CD4-positive, alpha-beta T cell treated with Interleukin-4 for 4 hours (primary cell): ENCODE measurements at regions not wholly inside any gene's neighbourhood (a gene's known extent, or its start where the extent isn't known, plus 50 kb on each side); places are given as distances from the start of the nearest gene placed in this dataset.

Experiments used
- DNase-seq: peaks from one replicate; pipeline ENCODE4 v3.0.0-alpha.2; 2020

DNA sequence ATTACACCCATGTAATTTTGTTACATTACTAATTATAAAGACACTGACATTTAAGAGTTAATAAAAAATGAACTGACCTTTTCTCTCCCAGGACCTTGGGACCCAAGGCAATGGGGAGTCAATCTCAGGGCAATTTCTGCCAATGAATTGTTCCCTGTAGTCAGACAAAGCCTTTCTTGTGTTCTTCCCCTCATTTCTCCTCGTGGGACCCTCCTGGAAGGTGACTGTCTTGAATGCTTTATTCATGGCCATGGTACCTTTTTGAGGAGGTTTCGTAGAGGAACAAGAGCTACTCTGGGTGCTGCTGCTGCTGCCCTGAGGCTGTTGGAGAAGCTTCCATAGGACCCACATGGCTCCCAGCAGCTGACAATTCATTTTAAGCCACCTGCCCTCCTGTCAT is 190.3 kb downstream of the SNX18 start:
- DNase-seq = no peak

DNA sequence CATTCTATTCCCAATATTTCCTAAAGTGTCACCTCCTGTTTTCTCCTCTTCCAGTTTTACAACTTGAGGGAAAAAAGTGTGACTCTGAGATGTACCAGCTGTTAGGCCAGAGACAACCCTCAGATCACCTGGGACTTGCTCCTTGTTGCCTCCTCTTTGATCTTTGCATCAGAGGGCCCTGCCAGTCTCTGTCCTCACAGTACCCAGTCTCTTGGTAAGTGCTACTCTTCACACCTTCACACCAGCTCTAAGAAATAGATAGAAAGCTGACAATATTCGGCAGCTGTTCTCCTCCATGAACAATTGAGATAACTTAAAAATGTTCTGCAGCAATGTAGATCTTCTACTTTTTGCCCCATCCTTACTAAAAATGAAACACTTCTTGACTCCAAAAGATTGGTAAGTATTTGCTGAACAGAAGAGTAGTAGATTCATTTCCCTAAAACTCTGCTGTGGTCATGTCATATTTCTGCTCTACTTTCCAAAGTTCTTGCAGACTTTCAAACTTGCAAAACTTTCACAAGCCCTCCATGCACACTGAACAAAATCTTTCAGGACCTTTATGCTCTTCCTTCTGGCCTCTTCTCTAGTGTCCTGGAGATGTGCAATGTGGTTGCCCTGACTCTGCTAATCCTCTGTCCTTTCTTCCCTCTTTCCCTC is 188.6 kb downstream of the SNX18 start:
- no peak for DNase-seq

DNA sequence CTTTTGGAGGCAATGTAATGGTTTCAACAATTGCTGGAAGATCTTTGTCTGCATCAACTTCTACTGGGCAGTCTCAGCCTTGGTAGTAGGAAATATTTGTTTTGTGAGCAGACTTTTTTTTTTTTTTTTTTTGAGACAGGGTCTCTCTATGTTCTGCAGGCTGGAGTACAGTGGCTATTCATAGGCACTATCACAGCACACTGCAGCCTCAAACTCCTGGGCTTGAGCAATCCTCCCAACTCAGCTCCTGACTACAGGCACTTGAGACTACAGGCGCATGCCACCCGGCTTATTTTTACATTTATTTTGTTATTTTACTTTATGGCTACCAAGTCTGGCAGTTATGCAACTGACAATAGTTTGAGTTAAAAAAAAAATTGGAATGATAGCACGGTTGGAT is 187.3 kb downstream of the SNX18 start:
- DNase-seq = no peak

DNA sequence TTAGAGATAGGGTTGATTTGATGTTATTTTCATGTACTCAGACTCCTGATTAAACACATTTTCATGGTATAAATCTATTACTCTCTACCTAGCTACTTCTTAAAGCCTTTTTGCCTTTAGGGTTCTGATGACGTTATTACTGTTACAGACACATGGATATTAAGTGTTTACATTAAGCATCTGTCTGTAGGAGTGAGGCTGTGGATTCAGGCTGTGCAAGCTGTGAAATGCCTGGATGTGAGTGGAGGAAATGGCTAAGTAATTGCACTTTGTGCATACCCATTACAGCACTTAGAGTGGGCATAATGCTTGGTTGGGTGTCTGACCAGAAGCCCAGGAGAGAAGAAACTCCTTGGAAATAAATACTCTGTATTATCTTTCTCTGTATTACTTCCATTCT is 186.8 kb downstream of the SNX18 start:
- DNase-seq = no peak

DNA sequence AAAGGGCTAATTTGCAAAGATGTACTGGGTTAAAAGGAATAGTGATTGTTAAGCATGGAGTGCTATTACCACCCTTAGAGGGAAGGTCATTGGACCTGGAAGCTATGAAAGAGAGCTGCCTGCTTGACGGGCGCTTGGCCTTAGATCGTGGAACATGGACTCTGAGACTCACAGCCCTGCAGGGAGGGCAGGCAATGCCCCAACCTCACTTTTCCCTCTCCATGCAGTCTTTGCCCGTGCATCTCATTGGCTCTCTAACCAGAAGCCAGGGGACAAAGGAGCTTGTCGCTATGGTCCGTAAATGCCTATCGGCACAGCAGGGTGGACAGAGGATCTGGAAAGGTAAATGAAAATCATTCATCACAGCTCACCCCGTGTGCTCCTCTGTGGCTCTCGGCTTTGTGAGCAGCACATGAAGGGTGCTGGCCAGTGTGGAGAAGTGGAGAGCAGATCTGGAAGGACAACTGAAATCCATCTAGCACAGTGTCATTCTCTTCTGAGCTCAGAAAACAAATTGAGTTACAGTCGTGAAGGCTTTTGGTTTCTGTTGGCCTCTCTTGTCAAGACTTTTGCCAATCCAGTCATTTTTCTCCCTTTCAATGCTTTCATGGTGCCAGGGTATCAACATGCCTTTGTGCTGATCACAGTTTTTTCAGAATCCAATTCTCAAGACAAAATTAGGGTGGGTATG is 186.2 kb downstream of the SNX18 start:
- no peak for DNase-seq

DNA sequence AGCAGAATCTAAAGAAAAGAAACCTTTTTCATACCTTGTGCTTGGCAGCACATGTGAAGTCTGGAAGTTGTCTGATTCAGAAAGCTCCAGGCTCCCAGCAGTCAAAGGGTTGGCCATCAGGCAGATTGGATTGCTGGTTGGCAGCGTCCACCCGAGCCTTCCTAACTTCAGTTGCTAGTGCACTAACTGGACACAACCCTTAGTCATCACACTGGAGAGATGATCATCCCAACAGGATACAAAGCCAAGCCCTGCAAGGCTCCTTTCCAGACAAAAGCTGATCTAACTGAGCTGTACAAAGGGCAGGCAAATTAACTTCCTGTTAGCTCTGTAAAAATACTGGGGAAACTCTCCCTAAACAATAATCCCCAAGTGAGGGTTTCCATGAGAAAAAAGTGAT is 185.6 kb downstream of the SNX18 start:
- no peak for DNase-seq

DNA sequence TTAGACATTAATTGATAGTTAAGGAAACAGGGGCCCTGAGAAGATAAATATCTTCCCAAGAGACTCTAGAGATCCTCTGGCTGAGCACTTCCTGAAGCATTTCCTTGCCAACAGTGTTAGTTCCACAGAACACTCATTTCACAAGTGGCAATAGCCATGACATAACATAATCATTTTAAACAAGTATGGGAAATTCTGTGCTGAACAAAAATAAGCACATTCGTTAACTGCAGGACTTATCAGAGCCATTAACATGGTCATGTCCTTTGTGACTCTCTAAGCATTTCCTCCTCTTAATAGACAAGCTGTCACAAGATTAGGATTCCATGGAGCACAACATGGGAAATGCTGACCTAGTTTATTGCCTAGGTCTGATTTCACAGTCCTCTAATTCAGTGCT is 184.9 kb downstream of the SNX18 start:
- DNase-seq = no peak

DNA sequence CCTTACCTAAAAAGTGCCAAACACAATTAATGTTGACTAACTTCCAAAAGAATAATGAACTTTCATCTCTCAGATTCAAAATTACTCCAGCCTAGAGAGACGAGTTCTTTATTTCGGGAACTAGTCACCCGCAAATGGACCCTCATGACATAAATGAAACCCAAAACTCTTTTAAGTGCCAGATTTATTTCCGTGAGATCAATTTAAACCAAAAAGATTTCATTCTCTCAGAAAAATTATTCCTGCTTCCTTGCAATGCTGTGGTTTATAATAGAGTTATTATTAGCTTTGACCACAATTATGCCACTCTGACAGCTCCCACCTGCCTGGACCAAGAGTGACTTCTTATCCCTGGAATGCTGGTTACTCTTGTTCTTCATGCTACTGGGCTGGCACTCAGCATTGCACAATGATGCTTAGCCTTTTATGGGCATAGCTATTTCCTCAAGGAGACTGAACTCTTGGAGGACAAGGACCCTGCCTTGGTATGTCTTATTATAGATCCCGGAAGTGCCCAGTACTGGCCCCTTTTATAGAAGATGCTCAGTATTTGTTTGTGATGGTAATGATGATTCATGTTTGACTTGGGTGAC is 183.5 kb downstream of the SNX18 start:
- no peak for DNase-seq

DNA sequence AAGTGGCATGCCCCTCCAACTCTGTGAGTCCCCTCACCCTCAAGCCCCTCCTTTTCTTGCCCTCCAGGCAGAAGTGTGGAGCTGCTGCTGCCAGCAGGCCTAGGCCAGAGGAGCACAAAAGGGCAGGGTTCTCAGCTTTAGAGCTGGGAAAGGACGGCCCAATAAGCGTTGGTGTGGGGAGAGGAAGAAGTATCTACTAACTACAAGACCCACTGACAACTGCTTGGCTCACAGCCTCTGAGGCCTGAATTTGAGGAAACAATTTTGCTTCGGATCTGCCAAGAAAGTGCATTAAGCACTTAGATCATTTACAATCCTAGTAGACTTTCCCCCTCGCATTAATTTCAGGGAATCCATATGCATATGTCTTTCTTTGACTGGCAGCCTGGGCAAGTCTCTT is 179.4 kb downstream of the SNX18 start:
- DNase-seq = no peak

DNA sequence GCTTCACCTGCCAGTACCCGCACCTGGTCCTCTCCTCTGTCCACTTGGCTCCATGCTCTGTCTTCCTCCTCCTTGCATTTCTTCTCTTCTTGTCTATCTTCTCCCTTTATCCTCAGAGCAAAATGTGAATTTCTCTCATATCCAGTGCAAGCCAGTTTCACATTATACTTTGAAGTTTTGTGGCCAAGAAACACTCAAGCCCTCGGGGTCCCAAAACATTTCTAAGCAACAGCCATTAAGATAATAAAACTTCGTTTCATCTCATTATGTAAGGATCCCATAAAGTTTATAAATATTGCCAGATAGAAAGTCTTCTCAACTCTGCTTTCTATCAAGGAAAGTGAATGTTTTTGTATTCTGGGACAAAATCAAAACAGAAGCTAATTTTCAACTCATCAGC is 178.8 kb downstream of the SNX18 start:
- no peak for DNase-seq

DNA sequence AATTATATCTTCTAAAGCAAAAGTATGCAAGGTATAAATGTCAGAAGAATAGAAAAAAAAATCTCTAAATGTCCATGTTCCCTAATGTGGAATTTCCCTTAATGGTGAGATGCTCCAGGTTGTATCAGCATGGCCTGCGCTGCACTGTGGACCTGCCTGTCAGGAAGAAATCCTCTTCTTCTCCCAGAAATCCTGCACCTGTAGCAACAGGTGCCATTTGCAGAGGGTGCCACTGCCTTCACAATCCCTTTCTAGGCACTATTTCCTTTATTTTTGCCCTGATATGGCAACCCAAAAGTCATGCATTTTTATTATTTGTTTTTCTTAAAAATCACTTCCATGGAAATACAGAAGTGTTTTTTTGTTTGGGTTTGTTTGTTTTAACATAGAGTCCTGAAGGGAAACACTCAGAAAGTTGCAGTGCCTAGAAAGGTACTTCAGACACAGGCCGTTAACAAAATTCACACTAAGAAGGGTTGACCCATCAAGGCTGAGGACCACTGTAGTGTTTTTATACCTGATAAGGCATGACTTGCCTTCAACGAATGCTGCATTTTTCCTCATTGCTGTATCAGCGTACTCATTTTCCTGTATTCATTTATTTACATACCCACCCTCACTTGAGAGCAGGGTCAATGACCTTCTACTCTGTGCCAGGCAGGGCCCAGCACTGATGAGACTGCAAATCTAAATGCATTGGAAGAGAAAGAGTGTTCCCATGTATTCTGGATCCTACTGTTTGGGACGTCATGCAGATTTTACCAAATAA is 177.8 kb downstream of the SNX18 start:
- no peak for DNase-seq

DNA sequence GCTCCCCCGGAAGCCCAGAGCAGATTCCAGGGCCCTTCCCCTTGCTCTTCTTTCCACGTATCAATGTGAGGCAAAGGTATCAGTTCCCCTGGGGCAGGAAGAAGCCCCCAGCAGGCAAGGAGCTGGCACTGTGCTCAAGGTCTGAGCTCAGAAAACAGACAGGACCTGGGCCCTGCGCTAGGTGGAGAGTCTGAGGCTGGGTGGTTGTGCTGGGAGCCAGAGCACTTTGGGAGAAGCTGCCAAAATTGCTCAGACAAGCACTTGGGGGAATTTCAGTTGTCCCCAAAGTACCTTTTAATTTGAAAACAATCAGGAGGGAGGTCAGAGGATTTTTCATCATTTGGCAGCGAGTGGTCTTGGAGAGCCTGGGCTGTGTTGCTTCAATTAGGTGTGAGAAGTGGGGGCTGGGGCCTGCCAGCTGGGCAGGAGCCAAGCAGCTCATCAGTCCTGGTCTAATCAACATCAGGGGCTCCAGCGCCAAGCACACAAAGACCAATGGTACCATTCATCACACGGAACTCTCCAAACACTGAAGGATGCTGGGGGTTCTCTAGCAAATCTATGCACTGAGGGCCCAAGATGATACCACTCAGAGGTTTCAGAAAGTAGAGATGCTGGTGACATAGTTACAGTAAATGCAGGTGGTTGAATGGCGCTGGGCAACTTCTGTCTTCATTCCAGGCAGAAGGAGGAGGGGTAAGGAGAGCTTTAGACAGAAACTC is 176.5 kb downstream of the SNX18 start:
- DNase-seq = no peak

DNA sequence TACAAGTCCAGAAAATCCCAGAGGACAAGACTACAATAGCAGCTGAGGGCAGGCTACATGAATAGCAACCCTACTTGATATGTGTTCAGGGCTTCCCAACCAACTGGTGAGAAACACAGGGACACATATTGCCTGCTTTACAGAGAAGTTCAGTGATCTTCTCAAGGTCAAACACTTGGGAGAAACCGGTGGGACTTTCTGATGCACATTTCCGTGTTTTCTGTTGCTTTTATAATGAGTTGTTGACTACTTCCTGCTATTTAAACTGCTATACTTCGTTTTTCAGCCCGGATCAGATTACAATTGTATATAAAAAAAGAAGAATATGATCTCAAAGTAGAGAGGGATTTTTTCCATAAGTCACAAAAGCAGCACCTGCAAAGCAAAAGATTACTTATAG is 175.1 kb downstream of the SNX18 start:
- DNase-seq = no peak

DNA sequence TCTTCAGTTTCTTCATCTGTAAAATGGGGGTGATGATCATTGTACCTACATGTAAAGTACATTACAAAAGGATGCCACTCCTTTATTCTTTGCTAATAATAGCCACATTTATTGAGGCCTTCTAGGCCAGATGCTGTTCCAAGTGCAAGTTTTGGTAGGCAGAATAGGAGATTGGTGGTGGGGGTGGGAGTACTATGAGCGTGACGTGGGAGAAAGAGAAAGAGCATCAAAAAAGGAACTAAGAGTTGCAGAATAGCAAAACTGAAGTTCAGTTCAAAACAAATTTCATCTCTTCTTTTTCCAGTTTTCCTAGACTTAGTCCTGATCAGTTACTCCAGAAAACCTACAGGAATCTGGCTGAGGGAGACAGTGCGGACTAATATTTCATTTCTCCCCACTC is 174.1 kb downstream of the SNX18 start:
- no peak for DNase-seq

DNA sequence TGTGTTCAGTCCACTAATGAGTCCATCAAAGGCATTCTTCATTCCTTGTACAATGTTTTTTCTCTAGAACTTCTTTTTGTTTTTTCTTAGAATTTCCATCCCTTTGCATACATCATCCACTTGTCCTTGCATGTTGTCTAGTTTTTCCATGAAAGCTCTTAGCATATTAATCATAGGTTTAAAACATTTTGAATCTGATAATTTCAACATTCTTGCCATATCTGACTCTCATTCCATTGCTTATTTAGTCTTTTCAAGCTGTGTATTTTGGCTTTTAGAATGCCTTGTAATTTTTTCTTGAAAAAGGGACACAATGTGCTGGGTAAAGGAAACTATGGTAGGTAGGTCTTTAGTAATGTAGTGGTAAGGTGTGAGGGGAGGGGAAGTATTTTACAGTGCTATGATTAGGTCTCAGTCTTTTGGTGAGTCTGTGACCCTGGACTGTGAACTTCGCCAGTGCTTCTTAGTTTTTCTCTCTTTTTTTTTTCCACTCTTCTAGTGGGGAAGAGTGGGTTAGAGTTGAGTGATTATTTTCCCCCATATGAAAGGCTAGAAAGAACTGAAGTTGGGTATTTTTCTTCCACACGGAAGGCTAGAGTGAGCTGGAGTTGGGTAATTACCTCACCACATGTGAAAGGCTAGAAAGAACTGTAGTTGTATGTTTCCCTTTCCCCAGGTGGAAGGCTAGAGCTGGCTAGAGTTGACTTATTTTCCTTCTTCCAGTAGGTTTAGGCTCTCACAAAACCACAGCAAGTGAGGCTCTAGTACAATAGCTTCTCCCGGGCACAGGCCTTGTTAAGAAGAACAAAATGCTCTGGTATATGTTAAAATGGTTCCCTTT is 172.1 kb downstream of the SNX18 start:
- no peak for DNase-seq

DNA sequence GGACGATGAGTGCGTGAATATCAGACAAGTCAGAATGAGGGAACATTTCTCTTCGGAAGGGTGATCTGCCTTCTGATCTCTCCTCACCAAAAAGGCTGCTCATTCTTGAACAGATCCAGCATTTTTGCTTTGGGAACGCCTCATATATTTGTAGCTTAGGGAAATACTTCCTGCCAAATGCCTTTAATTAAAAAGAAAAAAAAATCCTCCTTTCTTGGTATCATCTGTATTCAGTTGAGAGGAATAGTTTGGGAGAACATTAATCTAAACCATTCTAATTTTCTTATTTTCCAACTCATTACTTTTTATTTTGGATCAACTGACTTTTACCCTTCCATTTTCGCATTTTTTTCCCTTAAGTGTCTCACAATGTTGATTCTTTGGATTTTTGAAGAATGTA is 163.4 kb downstream of the SNX18 start:
- DNase-seq = no peak

DNA sequence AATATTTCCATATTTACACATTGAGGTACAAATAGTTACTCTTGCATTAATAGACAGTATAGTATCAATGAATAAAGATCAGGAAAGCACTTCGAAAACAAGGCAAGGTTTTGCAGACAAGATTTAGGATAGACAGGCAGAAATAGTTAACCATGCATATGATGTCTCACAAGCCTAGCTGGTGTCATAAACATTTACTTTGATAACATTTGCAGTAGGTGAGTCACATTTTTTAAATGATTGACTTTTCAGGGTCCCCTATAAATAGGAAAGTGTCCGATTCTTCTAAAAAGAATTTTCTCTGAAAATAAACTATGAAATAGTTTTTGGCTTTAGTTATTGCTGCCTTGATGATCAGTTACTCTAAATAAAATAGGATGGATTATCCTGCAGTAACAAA is 162.1 kb downstream of the SNX18 start:
- DNase-seq = no peak

DNA sequence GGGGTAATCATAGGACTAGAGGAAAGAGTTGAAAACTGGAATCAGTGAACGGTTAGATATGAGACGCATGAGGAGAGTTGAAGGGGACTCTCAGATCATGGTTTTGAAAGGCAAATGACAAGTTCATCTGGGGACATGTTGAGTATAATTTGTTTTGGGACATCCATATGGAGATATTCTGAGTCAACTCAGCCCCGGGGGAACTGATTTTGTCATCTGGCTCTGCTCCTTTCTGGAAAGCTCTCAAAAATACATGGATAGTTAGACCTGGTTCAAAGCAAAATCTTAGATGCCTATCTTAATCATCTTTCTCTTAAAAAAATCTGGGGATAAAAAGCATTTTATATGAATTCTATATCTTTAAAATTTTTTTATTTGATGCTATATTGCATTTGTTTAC is 161.2 kb downstream of the SNX18 start:
- no peak for DNase-seq

DNA sequence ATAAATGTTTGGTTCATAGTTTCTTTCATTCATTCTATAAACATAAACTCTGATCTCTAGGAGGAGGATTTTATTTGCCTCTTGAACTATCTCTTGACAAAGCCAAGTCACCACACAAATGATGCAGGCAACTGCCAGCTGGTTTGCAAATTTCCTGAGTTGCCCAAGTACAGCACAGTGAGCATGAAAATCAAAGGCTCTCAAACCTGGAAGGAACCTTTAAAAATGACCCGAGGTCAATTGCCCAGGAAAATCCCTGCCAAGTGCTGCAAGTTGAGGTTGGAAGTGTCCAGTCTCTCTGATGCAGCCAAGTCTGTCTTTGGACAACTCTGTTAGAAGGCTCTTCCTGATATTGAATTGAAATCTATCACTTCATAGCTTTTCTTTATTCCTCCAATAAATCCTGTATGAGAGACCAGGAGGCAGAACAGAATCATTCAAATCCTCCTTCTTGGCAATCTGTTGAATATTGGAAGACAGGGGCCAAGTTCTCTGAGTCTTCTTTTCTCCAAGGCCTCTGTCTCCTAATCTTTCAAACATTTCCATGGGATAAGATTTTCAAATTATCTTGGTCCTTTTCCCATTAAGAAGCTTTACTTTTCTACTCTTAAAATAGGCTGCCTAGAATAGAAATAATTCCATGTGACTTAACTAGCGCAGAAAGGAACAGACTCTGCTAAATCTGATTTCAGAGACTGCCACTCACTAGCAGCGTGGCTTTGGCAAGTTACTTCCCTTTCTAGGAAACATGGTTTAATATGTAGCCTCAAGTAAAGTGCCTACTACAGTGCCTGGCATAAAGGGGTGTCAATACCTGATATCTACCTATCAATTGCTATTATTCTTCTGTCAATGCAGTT is 159.2 kb downstream of the SNX18 start:
- DNase-seq = no peak

DNA sequence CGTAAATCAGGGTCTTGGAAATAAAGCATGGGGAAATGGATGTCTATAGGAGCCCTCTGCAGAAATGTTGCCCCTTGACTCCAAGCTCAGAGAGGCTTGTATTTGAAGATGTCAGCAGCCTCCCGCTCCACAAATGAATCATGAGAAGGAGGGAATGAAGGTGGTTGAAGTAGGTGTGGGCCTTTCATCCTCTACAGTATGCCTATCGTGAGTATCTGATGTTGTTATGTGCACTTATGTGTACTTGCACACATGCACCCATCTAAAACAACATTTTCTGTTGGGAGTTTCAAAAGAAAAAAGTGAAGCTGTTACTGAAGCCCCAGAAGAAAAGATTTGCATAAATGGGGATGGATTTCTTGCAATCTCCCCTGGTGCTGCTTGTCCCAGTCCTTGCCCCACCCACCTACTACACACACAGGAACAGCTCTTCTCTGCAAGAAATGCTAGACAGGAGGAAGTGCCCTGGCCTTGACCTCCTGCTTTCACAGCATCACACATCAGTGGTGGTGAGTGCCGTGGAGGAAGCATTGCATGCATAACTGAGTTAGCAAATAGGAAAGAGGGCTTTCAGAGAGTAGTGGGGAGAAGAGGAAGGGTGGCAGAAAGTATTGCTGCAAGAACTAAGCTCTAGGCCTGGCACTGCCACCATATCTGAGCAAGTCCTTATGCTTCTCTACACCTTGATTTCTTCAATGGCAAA is 156.1 kb downstream of the SNX18 start:
- DNase-seq = peak; percentile 51

DNA sequence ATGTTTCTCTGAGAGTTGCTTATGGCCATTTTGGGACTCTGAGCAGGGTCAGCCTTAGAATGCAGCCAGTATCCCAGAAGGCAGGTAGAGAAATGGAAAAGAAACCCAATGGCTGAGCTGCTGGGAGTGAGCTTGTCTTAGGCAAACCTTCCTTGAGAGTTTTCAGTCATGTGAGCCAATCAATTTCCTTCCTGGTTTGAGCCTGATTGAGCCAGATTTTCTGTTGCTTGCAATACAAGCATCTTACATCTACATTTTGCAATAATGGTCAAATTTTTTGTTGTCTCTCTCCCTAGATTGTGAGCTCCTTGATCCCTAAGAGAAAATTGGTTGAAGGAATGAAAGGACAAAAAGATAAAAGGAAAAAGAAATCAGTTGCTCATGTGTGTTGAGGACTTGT is 155.3 kb downstream of the SNX18 start:
- no peak for DNase-seq
